RPMI7951 (cell line): ENCODE measurements at regions not wholly inside any gene's neighbourhood (a gene's known extent, or its start where the extent isn't known, plus 50 kb on each side); places are given as distances from the start of the nearest gene placed in this dataset.
A peak's percentile ranks its signal among the peaks of the same experiment; 100 is the strongest.
"Not testable (repeated sequence)": the region's sequence is repeated elsewhere in the genome, so short reads cannot be mapped to it uniquely, and the experiment has no call there.

ENCODE experiments used
- DNase-seq: peaks from one replicate; pipeline ENCODE4 v3.0.0-alpha.2; 2012; ENCODE audit warnings: low read depth

GRCh38 chr7:21317966-21318915 lies 109.6 kb upstream of the SP4 start:
- no peak for DNase-seq

GRCh38 chr7:21318916-21319270 lies 109.0 kb upstream of the SP4 start:
- no peak for DNase-seq

GRCh38 chr7:21326241-21326640 lies 101.6 kb upstream of the SP4 start:
- DNase-seq: no peak

- DNase-seq: no peak
Observed at GRCh38 chr7:21326921-21327320, 101.0 kb upstream of the SP4 start.

- DNase-seq: peak; percentile 16
Observed at GRCh38 chr7:21327422-21328409, 100.2 kb upstream of the SP4 start.

GRCh38 chr7:21330462-21331178 lies 97.3 kb upstream of the SP4 start:
- DNase-seq: no peak

GRCh38 chr7:21334906-21335305 lies 93.0 kb upstream of the SP4 start:
- no peak for DNase-seq

- no peak for DNase-seq
Observed at GRCh38 chr7:21336743-21337142, 91.1 kb upstream of the SP4 start.

- no peak for DNase-seq
Observed at GRCh38 chr7:21338728-21339164, 89.1 kb upstream of the SP4 start.

GRCh38 chr7:21344900-21345299 lies 83.0 kb upstream of the SP4 start:
- not testable (repeated sequence) for DNase-seq

GRCh38 chr7:21345361-21345760 lies 82.5 kb upstream of the SP4 start:
- DNase-seq: no peak

GRCh38 chr7:21346297-21346696 lies 81.6 kb upstream of the SP4 start:
- no peak for DNase-seq

- peak; percentile 22 for DNase-seq
Observed at GRCh38 chr7:21352540-21353387, 75.1 kb upstream of the SP4 start.

- DNase-seq: no peak
Observed at GRCh38 chr7:21353388-21353780, 74.5 kb upstream of the SP4 start.

- no peak for DNase-seq
Observed at GRCh38 chr7:21354284-21354683, 73.6 kb upstream of the SP4 start.

GRCh38 chr7:21355406-21355874 lies 72.4 kb upstream of the SP4 start:
- DNase-seq: no peak

GRCh38 chr7:21356616-21357015 lies 71.3 kb upstream of the SP4 start:
- DNase-seq: no peak

GRCh38 chr7:21357151-21358097 lies 70.5 kb upstream of the SP4 start:
- no peak for DNase-seq

- no peak for DNase-seq
Observed at GRCh38 chr7:21358648-21359047, 69.2 kb upstream of the SP4 start.

- DNase-seq: no peak
Observed at GRCh38 chr7:21359163-21359562, 68.7 kb upstream of the SP4 start.
